Astrocyte (in vitro differentiated cells and primary cell): ENCODE measurements at regions not wholly inside any gene's neighbourhood (a gene's known extent, or its start where the extent isn't known, plus 50 kb on each side); places are given as distances from the start of the nearest gene placed in this dataset.

Source experiments
- EZH2 ChIP-seq: IDR thresholded peaks from 2 replicates; pipeline ENCODE4 v1.6.1; 2012; ENCODE audit warnings: mild to moderate bottlenecking, low read length, inconsistent platforms; ENCODE audit not compliant: insufficient read depth
- TF ChIP-seq, protein P1 (sequence below): IDR thresholded peaks from 2 replicates; pipeline ENCODE4 v1.5.1; 2011; ENCODE audit warnings: low read depth, mild to moderate bottlenecking, inconsistent platforms, low read length, moderate library complexity; ENCODE audit not compliant: insufficient read depth

DNA sequence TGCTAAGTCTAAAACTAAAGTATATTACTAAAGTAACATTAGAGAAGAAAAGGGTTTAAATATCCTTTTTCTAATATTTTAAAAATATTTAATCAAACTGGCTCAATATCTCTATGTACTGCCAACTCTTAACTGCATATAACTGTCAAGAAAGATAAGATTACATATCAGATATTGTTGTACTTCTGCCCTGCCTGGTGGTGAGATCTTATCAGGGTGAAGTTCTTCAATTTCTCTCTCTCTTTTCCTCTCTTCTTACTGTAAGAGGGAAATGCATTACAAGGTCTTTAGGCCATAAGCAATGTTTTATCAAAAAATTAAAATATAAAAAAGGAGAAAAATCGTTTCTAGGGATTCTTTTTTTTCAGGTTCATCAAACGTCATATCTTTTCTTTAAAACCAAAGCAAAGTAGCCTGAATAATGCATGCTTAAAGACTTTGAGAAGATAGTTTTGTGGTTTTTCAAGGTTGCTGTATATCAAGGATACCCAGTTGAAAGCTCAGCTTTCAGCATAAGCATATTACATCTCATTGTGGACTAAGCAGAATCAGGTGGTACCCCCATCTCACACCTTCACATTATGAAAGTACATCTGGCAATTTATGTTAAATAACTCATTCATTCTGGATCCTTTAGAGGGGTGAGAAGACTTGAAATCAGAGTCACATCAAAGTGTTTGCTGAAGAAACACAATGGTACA lies 1625.7 kb upstream of the SLC10A2 start:
- TF ChIP-seq, protein P1, sequence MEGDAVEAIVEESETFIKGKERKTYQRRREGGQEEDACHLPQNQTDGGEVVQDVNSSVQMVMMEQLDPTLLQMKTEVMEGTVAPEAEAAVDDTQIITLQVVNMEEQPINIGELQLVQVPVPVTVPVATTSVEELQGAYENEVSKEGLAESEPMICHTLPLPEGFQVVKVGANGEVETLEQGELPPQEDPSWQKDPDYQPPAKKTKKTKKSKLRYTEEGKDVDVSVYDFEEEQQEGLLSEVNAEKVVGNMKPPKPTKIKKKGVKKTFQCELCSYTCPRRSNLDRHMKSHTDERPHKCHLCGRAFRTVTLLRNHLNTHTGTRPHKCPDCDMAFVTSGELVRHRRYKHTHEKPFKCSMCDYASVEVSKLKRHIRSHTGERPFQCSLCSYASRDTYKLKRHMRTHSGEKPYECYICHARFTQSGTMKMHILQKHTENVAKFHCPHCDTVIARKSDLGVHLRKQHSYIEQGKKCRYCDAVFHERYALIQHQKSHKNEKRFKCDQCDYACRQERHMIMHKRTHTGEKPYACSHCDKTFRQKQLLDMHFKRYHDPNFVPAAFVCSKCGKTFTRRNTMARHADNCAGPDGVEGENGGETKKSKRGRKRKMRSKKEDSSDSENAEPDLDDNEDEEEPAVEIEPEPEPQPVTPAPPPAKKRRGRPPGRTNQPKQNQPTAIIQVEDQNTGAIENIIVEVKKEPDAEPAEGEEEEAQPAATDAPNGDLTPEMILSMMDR: no peak
- no peak for TF ChIP-seq EZH2
